ENCODE measurements at regions not wholly inside any gene's neighbourhood (a gene's known extent, or its start where the extent isn't known, plus 50 kb on each side); places are given as distances from the start of the nearest gene placed in this dataset.

- DNase-seq (ENCODE audit: low spot score in 2 of 2): no peak
- H3K27ac ChIP-seq: no peak overlapping the region
- no peaks in the 10 kb centered on the region for H3K9me3 ChIP-seq
- 74 to 77% methylated on average over 1 of the region's 1 CpG for WGBS, 2 donors
- TF ChIP-seq POLR2A (IDR thresholded peaks at IDR 0.05) (no peak), EP300 (IDR thresholded peaks at IDR 0.05) (no peak), CTCF (IDR thresholded peaks at IDR 0.05) (no peak)
- no peaks in the 10 kb centered on the region for H3K36me3 ChIP-seq
- H3K4me3 ChIP-seq: no peak overlapping the region
- H3K4me1 ChIP-seq: peaks cover 0 to 14% (median 0%) of the 10 kb centered on the region in 4 donors
- H3K27me3 ChIP-seq: no peaks in the 10 kb centered on the region
Observed at GRCh38 chr5:67902497-67902830, 313.1 kb upstream of the PIK3R1 start.

- 86 to 91% methylated on average over 7 of the region's 7 CpGs for WGBS, 2 donors
- H3K27ac ChIP-seq: no peak overlapping the region
- DNase-seq (ENCODE audit: low spot score in 2 of 2): no peak
- no peaks in the 10 kb centered on the region for H3K9me3 ChIP-seq
- no peaks in the 10 kb centered on the region for H3K27me3 ChIP-seq
- H3K36me3 ChIP-seq: no peaks in the 10 kb centered on the region
- no peak overlapping the region for H3K4me3 ChIP-seq
- H3K4me1 ChIP-seq: peaks cover 0 to 14% (median 0%) of the 10 kb centered on the region in 4 donors
- TF ChIP-seq CTCF (IDR thresholded peaks at IDR 0.05) (no peak), EP300 (IDR thresholded peaks at IDR 0.05) (no peak)
Observed at GRCh38 chr5:67901814-67902496, 313.6 kb upstream of the PIK3R1 start.

GRCh38 chr5:67900514-67900913 is 315.0 kb upstream of the PIK3R1 start:
- Histone ChIP-seq H3K27me3 (no peaks in the 10 kb centered on the region), H3K4me3 (no peak overlapping the region), H3K27ac (no peak overlapping the region), H3K9me3 (no peaks in the 10 kb centered on the region), H3K36me3 (no peaks in the 10 kb centered on the region), H3K4me1 (peaks cover 0 to 14% (median 0%) of the 10 kb centered on the region in 4 donors)
- whole genome bisulfite sequencing, 2 donors: 77 to 93% methylated on average over 6 of the region's 6 CpGs
- TF ChIP-seq POLR2A (IDR thresholded peaks at IDR 0.05) (no peak), EP300 (IDR thresholded peaks at IDR 0.05) (peak in 1 of 2 donors; percentile 48)
- DNase-seq (ENCODE audit: low spot score in 2 of 2): no peak

- DNase-seq (ENCODE audit: low spot score in 2 of 2): no peak
- no peak overlapping the region for H3K27ac ChIP-seq
- WGBS, 2 donors: 71 to 74% methylated on average over 3 of the region's 3 CpGs
- TF ChIP-seq CTCF (IDR thresholded peaks at IDR 0.05) (no peak), EP300 (IDR thresholded peaks at IDR 0.05) (no peak), POLR2A (IDR thresholded peaks at IDR 0.05) (no peak)
- H3K4me3 ChIP-seq: no peak overlapping the region
- no peaks in the 10 kb centered on the region for H3K36me3 ChIP-seq
- no peaks in the 10 kb centered on the region for H3K27me3 ChIP-seq
- peaks cover 0 to 10% (median 0%) of the 10 kb centered on the region in 4 donors for H3K4me1 ChIP-seq
- no peaks in the 10 kb centered on the region for H3K9me3 ChIP-seq
Observed at GRCh38 chr5:67897980-67898379, 317.6 kb upstream of the PIK3R1 start.

- TF ChIP-seq CTCF (IDR thresholded peaks at IDR 0.05) (no peak), EP300 (IDR thresholded peaks at IDR 0.05) (no peak), POLR2A (IDR thresholded peaks at IDR 0.05) (no peak)
- Histone ChIP-seq H3K4me1 (peaks cover 0 to 4% (median 0%) of the 10 kb centered on the region in 4 donors), H3K36me3 (no peaks in the 10 kb centered on the region), H3K4me3 (no peak overlapping the region), H3K27ac (no peak overlapping the region), H3K9me3 (no peaks in the 10 kb centered on the region), H3K27me3 (no peaks in the 10 kb centered on the region)
- WGBS, 2 donors: 60 to 63% methylated on average over 3 of the region's 3 CpGs
- no peak for DNase-seq (ENCODE audit: low spot score in 2 of 2)
Observed at GRCh38 chr5:67897431-67897830, 318.1 kb upstream of the PIK3R1 start.

Measured in tibial nerve (tissue), 4 donors.